RKO (cell line): ENCODE measurements at regions not wholly inside any gene's neighbourhood (a gene's known extent, or its start where the extent isn't known, plus 50 kb on each side); places are given as distances from the start of the nearest gene placed in this dataset.
A peak's percentile ranks its signal among the peaks of the same experiment; 100 is the strongest.

Source experiments
- DNase-seq: peaks from one replicate; pipeline ENCODE4 v3.0.0-alpha.2; 2016; ENCODE audit warnings: low spot score

- no peak for DNase-seq
Observed at GRCh38 chr3:177818712-177819240, 621.5 kb upstream of the TBL1XR1 start.

DNA sequence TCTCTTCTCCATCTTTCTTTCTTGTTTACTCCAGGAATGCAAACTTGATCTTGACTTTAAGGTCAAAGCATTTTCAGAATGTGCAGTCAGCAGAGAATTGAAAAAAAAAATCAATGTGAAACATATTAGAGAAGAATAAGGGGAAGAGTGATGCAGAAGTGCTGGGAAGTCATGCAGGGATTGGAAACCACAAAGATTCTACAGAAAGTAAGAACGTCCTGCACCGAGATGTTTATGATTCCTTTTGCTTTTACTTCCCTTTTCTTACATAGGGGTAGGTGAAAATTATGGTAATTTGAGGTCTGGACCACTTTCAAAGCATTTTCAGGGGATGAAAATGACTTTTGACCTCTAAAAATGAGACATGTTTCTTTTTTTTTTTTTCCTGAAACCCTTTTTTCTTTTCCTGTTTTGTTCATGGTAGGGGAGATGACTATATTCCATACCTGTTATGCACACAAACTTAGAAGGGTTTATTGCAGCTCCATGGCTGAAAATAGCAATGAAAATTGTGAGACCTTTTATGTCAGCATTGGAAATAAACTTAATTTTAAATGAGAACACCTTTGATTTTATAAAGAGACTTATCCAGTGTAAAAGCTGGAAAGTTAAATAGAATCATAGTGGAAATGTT is 623.5 kb upstream of the TBL1XR1 start:
- DNase-seq = no peak

GRCh38 chr3:177822681-177823096 is 625.4 kb upstream of the TBL1XR1 start:
- DNase-seq = no peak

DNA sequence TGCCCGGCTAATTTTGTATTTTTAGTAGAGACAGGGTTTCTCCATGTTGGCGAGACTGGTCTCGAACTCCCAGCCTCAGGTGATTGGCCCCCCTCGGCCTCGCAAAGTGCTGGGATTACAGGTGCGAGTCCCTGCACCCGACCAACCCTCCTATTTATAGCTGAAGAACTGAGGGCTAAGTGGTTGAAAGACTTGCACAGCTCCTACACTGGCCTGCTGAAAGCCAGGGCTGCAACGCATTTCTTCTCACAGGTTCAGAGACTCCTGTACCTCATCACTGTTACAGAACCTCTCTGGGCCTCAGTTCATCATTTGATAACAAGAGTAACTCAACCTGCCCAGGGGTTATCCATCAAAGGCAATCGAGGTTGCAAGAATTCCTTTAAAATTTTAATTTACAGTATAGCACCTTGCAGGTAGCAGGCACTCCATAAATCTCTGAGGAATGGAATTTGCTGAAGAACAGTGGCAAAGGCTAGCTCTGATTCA is 626.5 kb upstream of the TBL1XR1 start:
- no peak for DNase-seq

DNA sequence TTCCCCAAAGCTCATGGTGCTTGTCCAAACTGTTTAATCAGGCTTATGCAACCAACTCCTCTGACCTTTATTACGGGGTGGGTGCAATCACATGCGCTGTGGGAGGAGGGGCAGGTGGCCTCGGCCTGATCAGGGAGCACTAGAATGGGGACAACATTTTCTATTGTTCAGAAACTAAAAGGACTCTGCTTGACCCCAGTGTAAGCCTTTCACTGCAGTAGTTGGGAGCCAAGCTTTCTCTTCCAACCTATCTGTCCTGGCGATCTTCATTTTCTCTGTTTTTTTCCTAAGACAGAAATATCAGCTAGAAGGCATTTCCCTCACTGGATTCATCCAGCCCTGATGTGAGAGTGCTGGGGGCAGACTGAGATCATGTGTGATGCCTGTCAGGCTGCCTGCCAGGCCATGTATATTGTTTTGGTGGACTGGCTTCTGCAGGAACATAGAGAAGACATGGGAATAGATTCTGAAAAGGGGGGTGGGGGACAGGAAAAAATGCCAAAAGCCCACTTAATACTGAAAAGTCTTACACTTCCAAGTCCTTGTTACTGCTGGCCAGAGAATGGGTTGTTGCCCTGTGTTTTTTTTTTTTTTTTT is 627.0 kb upstream of the TBL1XR1 start:
- no peak for DNase-seq

- DNase-seq = no peak
Observed at GRCh38 chr3:177824841-177825240, 627.6 kb upstream of the TBL1XR1 start.

GRCh38 chr3:177826253-177826652 is 629.0 kb upstream of the TBL1XR1 start:
- no peak for DNase-seq

DNA sequence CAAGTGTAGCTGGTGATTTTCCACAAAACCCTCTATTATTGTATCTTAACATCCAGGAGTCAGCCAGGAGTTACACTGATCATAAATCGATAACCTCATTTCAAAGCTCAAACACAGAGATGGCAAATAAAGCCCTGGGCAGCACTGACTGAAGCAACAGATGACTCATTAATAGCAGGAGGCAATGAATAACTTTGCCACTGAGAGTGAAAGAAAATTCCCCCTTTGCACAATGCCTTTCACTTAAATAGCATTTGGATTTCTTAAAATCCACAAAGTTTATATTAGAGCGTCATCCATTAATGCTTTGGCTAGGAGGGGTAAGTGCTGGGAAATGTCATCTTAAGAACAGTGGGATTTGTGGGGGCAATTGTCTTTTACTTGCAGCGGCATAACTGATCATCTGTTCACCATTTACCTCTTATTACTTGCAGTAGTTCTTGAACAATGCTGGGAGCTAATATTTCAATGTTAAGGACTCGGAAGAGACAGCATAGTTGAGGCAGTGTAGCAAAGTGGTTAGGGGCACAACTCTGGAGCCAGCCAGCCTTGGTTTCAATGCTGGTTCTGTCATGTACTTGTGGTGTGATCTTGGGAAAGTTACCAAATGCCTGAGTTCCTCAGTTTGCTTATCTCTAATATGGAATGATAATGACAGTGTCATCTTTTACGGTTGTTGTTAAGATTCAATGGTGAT is 630.4 kb upstream of the TBL1XR1 start:
- no peak for DNase-seq

GRCh38 chr3:177828208-177828565 is 630.9 kb upstream of the TBL1XR1 start:
- DNase-seq = no peak

GRCh38 chr3:177830411-177830849 is 633.1 kb upstream of the TBL1XR1 start:
- no peak for DNase-seq

DNA sequence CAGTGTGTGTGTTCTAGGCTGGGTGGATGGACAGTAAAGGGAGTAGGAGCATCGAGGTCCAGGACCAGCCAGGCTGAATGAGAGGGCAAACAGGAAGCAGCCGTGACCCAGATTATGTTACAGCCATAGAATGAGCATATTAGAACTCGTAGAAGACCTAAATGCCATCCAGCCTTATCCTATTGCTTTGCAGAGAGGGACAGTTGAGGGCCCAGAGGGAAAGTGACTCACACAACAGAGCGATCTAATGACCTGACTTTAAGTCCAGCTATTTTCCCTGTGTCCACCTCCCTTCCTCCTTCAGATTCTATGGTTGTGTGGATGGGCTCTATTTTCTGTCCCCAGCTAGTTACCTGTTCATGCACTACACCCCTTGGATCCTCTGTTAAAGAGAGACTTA is 634.1 kb upstream of the TBL1XR1 start:
- DNase-seq = no peak

- DNase-seq = no peak
Observed at GRCh38 chr3:177832880-177833279, 635.6 kb upstream of the TBL1XR1 start.

- no peak for DNase-seq
Observed at GRCh38 chr3:177833332-177833731, 636.0 kb upstream of the TBL1XR1 start.

- DNase-seq = peak; percentile 58
Observed at GRCh38 chr3:177835008-177835407, 637.7 kb upstream of the TBL1XR1 start.

GRCh38 chr3:177835917-177836316 is 638.6 kb upstream of the TBL1XR1 start:
- no peak for DNase-seq

- DNase-seq = no peak
Observed at GRCh38 chr3:177836671-177837070, 639.4 kb upstream of the TBL1XR1 start.

DNA sequence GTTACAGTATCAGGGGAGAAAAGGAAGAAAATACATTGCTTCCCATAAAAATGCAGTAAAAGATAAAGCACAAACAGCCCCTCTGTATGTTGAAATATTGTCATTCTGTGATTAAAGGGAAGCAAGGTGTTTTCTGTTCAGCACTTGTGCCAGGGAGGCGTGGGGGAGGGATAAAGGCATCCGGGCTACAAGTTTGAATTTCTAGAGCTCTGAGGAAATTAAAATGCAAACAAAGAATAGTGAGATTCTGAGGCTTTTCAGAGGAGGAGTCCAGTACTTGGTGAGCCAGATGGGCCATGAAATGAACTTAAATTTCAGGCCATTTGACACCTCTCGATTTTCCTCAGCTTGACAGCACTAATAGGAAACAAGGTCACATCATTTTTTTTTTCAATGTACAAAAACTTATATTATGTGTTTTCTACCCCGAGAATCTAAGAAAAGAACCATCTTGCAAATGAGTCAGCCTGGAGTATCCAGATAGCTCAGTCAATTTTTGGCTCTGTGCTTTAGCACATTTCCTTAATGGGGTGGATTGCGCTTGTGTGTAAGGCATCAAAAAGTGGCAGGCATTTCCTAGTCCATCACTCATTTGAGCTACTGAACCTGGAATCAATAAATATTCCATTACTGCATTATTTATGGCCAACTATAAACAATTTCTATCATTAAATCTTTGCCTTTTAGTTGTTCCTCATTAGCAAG is 640.8 kb upstream of the TBL1XR1 start:
- no peak for DNase-seq

DNA sequence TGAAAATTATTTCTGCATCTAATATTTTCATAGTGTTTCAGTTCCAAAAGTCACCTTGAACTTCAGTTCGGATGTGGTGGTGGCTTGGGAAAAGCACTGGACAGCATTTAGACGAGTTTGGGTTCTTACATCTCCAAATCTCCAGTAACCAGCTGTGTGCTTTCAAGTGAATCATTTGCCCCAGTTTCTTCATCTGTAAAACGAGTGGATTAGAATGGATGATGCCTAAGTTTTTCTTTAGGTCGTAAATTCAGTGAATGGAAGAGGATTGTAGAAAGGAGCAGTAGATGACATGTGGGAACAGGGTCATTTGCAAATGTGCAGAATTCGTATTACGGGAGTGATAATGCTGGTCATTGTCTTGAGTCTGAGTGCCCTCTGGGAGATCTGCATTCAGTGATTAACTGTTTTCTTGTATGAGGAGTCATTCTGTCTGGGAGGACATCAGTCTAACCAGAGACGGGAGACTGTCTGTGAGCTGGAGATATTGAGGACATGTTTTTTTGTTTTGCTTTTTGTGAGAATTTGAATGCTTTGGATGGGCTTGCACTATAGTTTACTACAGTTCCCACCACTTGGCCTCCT is 641.6 kb upstream of the TBL1XR1 start:
- DNase-seq = no peak

DNA sequence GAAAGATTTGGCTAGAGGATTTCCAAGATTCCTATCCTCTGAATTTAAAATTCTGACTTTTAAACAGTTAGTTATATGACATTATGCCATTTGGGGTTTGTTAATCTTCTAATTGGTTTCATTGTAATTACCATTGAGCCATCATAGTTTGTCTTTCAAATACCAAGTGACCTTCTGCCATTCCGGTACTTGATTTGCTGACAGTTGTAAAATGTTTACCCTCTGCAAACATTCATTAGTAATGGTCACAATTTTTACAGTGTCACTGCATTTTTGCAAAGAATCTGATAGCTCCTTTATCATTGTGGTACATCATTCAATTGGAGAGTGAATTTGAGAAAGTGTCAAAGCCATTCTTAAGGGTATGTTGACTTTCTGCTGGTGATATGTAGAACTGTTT is 645.0 kb upstream of the TBL1XR1 start:
- DNase-seq = no peak

DNA sequence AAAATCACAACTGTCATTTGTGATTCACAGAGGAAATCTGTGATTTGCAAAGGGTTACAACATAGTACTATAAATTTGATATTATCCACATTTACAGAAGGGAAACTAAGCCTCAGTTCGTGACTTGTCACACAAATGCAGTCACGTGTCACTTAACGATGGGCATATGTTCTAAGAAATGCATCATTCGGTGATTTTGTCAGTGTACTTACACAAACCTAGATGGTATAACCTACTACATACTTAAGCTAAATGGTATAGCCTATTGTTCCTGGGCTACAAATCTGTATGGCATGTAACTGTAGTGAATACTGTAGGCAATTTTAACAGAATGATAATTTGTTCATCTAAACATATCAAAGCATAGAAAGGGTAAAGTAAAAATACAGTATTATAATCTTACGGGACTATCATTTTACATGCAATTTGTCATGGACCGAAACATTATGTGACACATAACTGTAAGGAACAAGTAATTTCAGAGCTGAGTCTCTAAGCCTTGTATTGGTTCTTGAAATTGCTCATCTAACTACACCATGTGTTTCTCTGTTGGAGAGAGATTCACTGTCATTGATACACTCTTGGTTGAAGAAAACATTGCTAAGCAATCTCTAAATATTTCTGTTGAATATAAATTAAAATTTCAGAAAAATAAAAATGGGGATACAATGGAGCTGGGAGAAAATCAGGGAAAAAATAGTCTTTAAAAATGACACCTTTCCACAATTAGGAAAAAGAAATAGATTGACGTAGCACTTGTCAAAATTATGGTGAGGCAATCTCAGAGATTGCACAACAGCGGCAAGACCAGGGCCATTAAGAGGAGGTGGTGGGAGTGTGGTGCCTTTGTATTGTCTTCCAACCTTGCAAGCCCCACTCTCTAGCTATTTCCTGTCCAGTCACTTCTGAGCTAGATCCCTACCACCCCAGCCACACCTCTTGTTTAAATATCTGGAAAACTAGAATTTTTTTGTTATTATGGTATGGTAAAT is 645.8 kb upstream of the TBL1XR1 start:
- no peak for DNase-seq
